HUES64 (cell line): ENCODE measurements at regions not wholly inside any gene's neighbourhood (a gene's known extent, or its start where the extent isn't known, plus 50 kb on each side); places are given as distances from the start of the nearest gene placed in this dataset.

Source experiments
- H3K27ac ChIP-seq: 2 replicates; pipeline ENCODE4 v1.7.0; 2013; ENCODE audit warnings: low read depth, low read length, inconsistent platforms
- H3K27me3 ChIP-seq: 2 replicates; pipeline ENCODE4 v1.6.1; 2013; ENCODE audit warnings: mild to moderate bottlenecking, low read length; ENCODE audit not compliant: insufficient read depth
- H3K36me3 ChIP-seq: 2 replicates; pipeline ENCODE4 v1.6.1; 2013; ENCODE audit warnings: mild to moderate bottlenecking, low read length; ENCODE audit not compliant: insufficient read depth
- H3K4me1 ChIP-seq: 2 replicates; pipeline ENCODE4 v1.6.1; 2013; ENCODE audit warnings: mild to moderate bottlenecking, low read length, moderate library complexity; ENCODE audit not compliant: insufficient read depth
- H3K4me3 ChIP-seq: 2 replicates; pipeline ENCODE4 v1.5.1; 2013; ENCODE audit warnings: mild to moderate bottlenecking, low read length, moderate library complexity
- H3K9ac ChIP-seq: 2 replicates; pipeline ENCODE4 v1.6.1; 2013; ENCODE audit warnings: mild to moderate bottlenecking, low read depth, low read length
- H3K9me3 ChIP-seq: 2 replicates; pipeline ENCODE4 v1.6.1; 2013; ENCODE audit warnings: low read depth, low read length; ENCODE audit not compliant: insufficient read depth
- WGBS: fragments of 150-250, 120-280 bp; methylation state at CpG from one replicate; pipeline ENCODE4 v1.1.7; 2013; ENCODE audit warnings: missing lambda C conversion rate; 5-methylcytosine and 5-hydroxymethylcytosine counted together

GRCh38 chr5:126067404-126067803 is 355.8 kb upstream of the GRAMD2B start:
- no peak overlapping the region for H3K9ac ChIP-seq
- no peaks in the 10 kb centered on the region for H3K36me3 ChIP-seq
- 90% methylated on average over 1 of the region's 2 CpGs for WGBS
- H3K9me3 ChIP-seq, result 0 out of 2 replicates have a peak, but pooled peaks cover 4% of the 10 kb centered on the region
- no peak overlapping the region for H3K27ac ChIP-seq
- H3K4me1 ChIP-seq, result no peaks in the 10 kb centered on the region
- H3K4me3 ChIP-seq, result no peak overlapping the region
- H3K27me3 ChIP-seq, result no peaks in the 10 kb centered on the region

DNA sequence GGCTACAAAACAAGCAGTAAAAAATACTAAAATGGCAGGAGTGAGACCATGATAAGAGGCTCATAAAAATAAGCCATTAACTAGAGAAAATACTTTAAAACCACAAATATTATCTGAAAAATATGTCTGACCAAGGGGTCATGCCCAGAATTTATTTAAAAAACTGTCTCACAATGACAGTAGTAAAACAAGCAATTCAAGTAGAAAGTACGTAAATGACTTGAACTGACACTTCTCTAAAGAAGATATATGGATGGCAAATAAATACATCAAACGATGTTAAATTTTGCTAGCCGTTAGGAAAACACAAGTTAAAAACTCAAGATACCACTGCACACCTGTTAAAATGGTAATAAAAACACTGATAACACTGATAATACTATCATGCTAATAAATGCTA is 353.9 kb upstream of the GRAMD2B start:
- WGBS, result 90% methylated on average over 3 of the region's 3 CpGs
- no peaks in the 10 kb centered on the region for H3K36me3 ChIP-seq
- H3K4me1 ChIP-seq, result no peaks in the 10 kb centered on the region
- no peak overlapping the region for H3K27ac ChIP-seq
- no peak overlapping the region for H3K9ac ChIP-seq
- H3K9me3 ChIP-seq, result 0 out of 2 replicates have a peak, but pooled peaks cover 8% of the 10 kb centered on the region
- H3K4me3 ChIP-seq, result no peak overlapping the region
- H3K27me3 ChIP-seq, result no peaks in the 10 kb centered on the region

GRCh38 chr5:126070481-126070880 is 352.7 kb upstream of the GRAMD2B start:
- Histone ChIP-seq H3K36me3 (no peaks in the 10 kb centered on the region), H3K4me3 (no peak overlapping the region), H3K4me1 (no peaks in the 10 kb centered on the region), H3K27me3 (no peaks in the 10 kb centered on the region), H3K9ac (no peak overlapping the region), H3K9me3 (0 out of 2 replicates have a peak, but pooled peaks cover 8% of the 10 kb centered on the region), H3K27ac (no peak overlapping the region)
- WGBS, result 93% methylated on average over 2 of the region's 2 CpGs

GRCh38 chr5:126074538-126074937 is 348.7 kb upstream of the GRAMD2B start:
- Histone ChIP-seq H3K27me3 (no peaks in the 10 kb centered on the region), H3K36me3 (no peaks in the 10 kb centered on the region), H3K9me3 (0 out of 2 replicates have a peak, but pooled peaks cover 8% of the 10 kb centered on the region), H3K4me3 (no peak overlapping the region), H3K4me1 (no peaks in the 10 kb centered on the region), H3K9ac (no peak overlapping the region), H3K27ac (no peak overlapping the region)
- 100% methylated on average over 1 of the region's 1 CpG for WGBS

DNA sequence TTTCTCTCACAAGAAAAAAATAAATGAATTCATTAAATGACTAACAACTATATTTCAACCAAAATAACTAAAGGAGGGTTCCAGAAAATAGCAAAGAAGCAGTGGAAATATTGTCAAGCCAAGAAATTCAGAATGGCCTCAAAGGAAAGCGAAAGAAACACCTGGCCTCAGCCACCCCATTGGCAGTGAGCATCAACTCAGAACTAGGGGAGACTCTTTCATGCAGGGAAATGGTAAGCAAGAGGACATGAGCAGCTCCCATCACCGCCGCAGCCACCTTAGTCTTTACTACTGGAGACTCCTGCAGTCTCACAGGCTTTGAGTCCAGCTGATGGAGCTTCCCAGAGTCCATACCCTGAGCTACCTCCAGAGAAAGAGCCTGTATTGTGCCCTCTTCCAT is 343.9 kb upstream of the GRAMD2B start:
- H3K27ac ChIP-seq, result no peak overlapping the region
- 61% methylated on average over 3 of the region's 3 CpGs for WGBS
- H3K27me3 ChIP-seq, result no peaks in the 10 kb centered on the region
- H3K9ac ChIP-seq, result no peak overlapping the region
- no peak overlapping the region for H3K4me3 ChIP-seq
- H3K4me1 ChIP-seq, result no peaks in the 10 kb centered on the region
- peaks cover 30% of the 10 kb centered on the region for H3K9me3 ChIP-seq
- no peaks in the 10 kb centered on the region; the same call in 1 of the 2 replicates for H3K36me3 ChIP-seq

DNA sequence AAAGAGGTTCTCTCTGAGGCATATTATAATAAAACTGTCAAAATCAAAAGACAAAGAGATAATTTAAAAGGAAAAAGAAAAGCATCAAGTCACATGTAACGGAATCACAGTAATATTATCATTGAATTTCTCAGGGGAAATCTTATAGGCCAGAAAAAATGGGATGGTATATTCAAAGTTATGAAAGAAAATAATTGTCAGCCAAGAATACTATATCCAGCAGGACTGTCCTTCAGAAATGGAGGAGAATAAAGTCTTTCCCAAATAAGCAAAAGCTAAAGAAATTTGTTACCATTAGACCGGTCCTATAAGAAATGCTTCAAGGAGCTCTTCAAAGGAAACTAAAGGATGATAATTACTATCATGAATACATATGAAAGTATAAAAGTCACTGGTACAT is 342.0 kb upstream of the GRAMD2B start:
- H3K4me3 ChIP-seq, result no peak overlapping the region
- no peak overlapping the region for H3K27ac ChIP-seq
- peaks cover 39% of the 10 kb centered on the region for H3K9me3 ChIP-seq
- H3K9ac ChIP-seq, result no peak overlapping the region
- WGBS, result 100% methylated on average over 1 of the region's 2 CpGs
- H3K4me1 ChIP-seq, result no peaks in the 10 kb centered on the region
- no peaks in the 10 kb centered on the region; the same call in 1 of the 2 replicates for H3K36me3 ChIP-seq
- no peaks in the 10 kb centered on the region for H3K27me3 ChIP-seq

DNA sequence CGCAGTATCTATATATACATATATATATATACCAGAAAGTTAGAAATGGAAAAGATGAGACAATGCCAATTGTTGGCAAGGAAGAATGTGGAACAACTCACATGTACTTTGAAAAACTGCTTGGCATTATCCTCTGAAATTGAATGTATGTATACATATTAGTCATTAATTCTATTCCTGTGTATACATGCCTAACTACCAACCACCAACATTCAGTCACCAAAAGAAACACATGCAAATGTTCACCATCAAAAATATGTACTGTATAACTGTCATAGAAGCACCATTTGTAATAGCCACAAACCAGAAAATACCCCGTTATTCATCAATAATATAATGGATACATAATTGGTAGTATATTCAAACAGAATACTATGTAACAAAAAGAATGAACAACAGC is 330.2 kb upstream of the GRAMD2B start:
- WGBS, result no CpG with 5 or more reads among the region's 2 CpGs
- Histone ChIP-seq H3K27me3 (no peaks in the 10 kb centered on the region), H3K27ac (no peak overlapping the region), H3K36me3 (no peaks in the 10 kb centered on the region), H3K9ac (no peak overlapping the region), H3K4me3 (no peak overlapping the region), H3K4me1 (no peaks in the 10 kb centered on the region), H3K9me3 (no peaks in the 10 kb centered on the region)

- no peaks in the 10 kb centered on the region for H3K4me1 ChIP-seq
- H3K27me3 ChIP-seq, result no peaks in the 10 kb centered on the region
- WGBS, result 94% methylated on average over 4 of the region's 5 CpGs
- no peaks in the 10 kb centered on the region for H3K36me3 ChIP-seq
- H3K9me3 ChIP-seq, result no peaks in the 10 kb centered on the region
- H3K4me3 ChIP-seq, result no peak overlapping the region
- H3K27ac ChIP-seq, result no peak overlapping the region
- H3K9ac ChIP-seq, result no peak overlapping the region
Measured at GRCh38 chr5:126093718-126094117, 329.5 kb upstream of the GRAMD2B start.

DNA sequence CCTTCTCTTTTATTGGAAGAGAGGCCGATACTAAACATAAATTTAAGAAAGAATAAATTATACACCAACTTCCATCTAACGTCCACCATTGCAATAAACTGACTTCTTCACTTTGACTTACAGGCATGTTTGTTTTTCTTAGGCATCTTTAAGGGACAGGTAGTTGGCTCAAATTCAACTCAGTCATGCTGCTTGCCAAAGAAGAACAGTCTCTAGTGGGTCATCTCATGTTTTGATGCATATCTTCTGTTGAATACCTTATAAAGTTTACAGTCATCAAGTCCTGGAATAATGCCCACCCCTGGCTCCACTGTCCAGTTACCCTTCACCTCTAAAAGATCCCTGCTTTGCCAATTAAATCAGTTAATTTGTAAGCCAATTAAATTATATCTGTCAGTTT is 328.2 kb upstream of the GRAMD2B start:
- WGBS, result 91% methylated on average over 2 of the region's 2 CpGs

DNA sequence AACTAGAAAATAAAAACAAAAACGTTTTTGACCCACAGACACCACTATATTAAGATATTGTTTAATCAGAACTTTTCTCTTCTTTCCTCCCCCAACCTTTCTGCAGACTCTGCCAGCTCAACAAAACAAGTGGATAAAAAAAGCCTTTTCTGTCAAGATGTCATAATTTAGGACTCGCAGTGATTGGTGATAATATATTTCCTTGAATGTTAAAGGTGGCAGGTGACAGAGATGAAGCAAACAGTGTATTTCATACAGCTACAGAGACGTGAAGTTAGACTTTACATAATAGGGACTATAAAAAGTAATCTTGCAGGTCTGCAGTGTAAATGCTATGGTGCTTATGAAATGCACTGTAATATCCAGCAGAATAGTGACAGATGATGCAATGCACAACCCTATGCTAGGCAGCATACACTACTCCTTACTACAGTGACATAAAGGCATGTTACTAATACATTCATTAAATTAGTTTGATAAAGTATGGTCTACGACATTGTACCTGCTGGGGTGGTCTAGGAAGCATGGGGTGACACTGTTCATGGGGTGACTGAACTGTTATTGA is 326.7 kb upstream of the GRAMD2B start:
- H3K27me3 ChIP-seq, result no peaks in the 10 kb centered on the region
- H3K9ac ChIP-seq, result no peak overlapping the region
- no peaks in the 10 kb centered on the region for H3K9me3 ChIP-seq
- no peak overlapping the region for H3K27ac ChIP-seq
- H3K36me3 ChIP-seq, result no peaks in the 10 kb centered on the region
- WGBS, result 82% methylated on average over 4 of the region's 4 CpGs
- H3K4me1 ChIP-seq, result no peaks in the 10 kb centered on the region
- no peak overlapping the region for H3K4me3 ChIP-seq

More for the DNA sequence above, 328.2 kb upstream of the GRAMD2B start:
- no peaks in the 10 kb centered on the region for H3K36me3 ChIP-seq
- no peaks in the 10 kb centered on the region for H3K9me3 ChIP-seq
- no peaks in the 10 kb centered on the region for H3K27me3 ChIP-seq
- no peak overlapping the region for H3K27ac ChIP-seq
- H3K4me1 ChIP-seq, result no peaks in the 10 kb centered on the region
- H3K4me3 ChIP-seq, result no peak overlapping the region
- H3K9ac ChIP-seq, result no peak overlapping the region

DNA sequence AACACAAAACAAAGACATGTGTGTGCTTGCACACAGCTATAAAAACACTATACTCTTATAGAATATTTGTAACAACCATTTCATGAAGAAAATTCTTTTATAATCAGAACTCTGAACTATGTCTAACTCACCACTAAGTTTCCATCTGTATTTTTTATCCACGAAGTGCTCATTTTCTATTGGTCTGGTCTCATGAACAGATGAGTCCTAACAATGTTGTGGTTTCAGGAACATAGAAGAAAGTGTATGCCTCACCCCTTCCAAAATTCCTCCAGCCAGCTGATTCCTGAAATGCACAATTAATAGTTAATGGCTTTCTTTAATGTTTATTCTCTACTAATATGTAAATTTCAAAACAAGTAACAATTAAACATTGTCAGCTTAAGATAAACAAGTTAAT is 325.3 kb upstream of the GRAMD2B start:
- H3K9ac ChIP-seq, result no peak overlapping the region
- H3K9me3 ChIP-seq, result no peaks in the 10 kb centered on the region
- H3K4me3 ChIP-seq, result no peak overlapping the region
- H3K36me3 ChIP-seq, result no peaks in the 10 kb centered on the region
- H3K4me1 ChIP-seq, result no peaks in the 10 kb centered on the region
- no peak overlapping the region for H3K27ac ChIP-seq
- WGBS, result 100% methylated on average over 1 of the region's 1 CpG
- H3K27me3 ChIP-seq, result no peaks in the 10 kb centered on the region
